Chondrocyte (in vitro differentiated cells): ENCODE measurements at regions not wholly inside any gene's neighbourhood (a gene's known extent, or its start where the extent isn't known, plus 50 kb on each side); places are given as distances from the start of the nearest gene placed in this dataset.

Source experiments
- DNase-seq: peaks from one replicate; pipeline ENCODE4 v3.0.0; 2021; ENCODE audit warnings: mixed read lengths, low spot score
- H3K27ac Mint-ChIP-seq: one replicate; pipeline ENCODE4 v1.8.0; 2021; ENCODE audit warnings: mild to moderate bottlenecking, moderate library complexity, mixed read lengths; ENCODE audit not compliant: unreplicated experiment
- H3K27me3 Mint-ChIP-seq: 2 replicates; pipeline ENCODE4 v1.8.0; 2021; ENCODE audit warnings: low read depth, mixed read lengths
- H3K36me3 Mint-ChIP-seq: 2 replicates; pipeline ENCODE4 v1.8.0; 2021; ENCODE audit warnings: low read depth, mixed read lengths
- H3K4me1 Mint-ChIP-seq: 2 replicates; pipeline ENCODE4 v1.8.0; 2021; ENCODE audit warnings: low read depth, mild to moderate bottlenecking, mixed read lengths
- H3K4me3 Mint-ChIP-seq: one replicate; pipeline ENCODE4 v1.8.0; 2021; ENCODE audit warnings: mild to moderate bottlenecking, moderate library complexity, mixed read lengths; ENCODE audit not compliant: unreplicated experiment
- H3K9me3 Mint-ChIP-seq: 2 replicates; pipeline ENCODE4 v1.8.0; 2021; ENCODE audit warnings: low read depth, mixed read lengths
- TF ChIP-seq, protein P1 (sequence below): fragments of 200-600 bp; sonication (generic); IDR thresholded peaks from 2 replicates; pipeline ENCODE4 v1.5.0; 2021; ENCODE audit warnings: antibody characterized with exemption, mild to moderate bottlenecking, moderate library complexity

DNA sequence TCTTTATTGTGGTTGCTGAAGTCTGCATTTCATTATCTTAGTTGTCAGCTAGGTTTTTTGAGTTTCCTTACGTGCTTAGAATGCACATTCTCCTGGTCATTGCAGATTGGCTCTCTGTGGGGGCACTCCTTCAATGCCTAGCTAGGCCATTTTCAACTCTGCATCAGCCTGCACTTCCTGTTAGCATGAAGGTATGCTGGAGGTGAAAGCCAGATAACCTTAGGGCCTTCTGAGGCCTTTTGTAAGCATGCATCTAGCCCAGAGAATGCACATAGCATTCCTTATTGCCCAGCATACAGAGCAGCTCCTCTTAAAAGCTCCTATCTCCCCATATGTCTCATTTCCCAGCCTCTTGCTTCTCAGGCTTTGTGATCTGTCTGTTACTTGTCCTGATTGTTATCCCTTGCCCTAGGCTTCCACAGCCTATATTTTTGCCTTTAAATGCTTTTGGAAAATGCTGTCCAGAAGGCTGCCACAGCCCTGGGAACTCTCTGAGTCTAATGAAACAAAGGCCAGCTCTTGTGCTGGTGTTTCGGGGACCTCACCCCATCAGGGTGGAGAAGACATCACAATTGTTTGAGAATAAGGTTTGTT, 108.1 kb upstream of the IGFBP3 start:
- no peak for DNase-seq
- no peaks in the 10 kb centered on the region for H3K36me3 Mint-ChIP-seq
- H3K27ac Mint-ChIP-seq, result no peak overlapping the region
- H3K4me1 Mint-ChIP-seq, result peaks cover 34% of the 10 kb centered on the region
- peaks cover 9% of the 10 kb centered on the region for H3K9me3 Mint-ChIP-seq
- no peaks in the 10 kb centered on the region for H3K27me3 Mint-ChIP-seq
- TF ChIP-seq, protein P1, sequence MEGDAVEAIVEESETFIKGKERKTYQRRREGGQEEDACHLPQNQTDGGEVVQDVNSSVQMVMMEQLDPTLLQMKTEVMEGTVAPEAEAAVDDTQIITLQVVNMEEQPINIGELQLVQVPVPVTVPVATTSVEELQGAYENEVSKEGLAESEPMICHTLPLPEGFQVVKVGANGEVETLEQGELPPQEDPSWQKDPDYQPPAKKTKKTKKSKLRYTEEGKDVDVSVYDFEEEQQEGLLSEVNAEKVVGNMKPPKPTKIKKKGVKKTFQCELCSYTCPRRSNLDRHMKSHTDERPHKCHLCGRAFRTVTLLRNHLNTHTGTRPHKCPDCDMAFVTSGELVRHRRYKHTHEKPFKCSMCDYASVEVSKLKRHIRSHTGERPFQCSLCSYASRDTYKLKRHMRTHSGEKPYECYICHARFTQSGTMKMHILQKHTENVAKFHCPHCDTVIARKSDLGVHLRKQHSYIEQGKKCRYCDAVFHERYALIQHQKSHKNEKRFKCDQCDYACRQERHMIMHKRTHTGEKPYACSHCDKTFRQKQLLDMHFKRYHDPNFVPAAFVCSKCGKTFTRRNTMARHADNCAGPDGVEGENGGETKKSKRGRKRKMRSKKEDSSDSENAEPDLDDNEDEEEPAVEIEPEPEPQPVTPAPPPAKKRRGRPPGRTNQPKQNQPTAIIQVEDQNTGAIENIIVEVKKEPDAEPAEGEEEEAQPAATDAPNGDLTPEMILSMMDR, result no peak
- H3K4me3 Mint-ChIP-seq, result no peak overlapping the region

DNA sequence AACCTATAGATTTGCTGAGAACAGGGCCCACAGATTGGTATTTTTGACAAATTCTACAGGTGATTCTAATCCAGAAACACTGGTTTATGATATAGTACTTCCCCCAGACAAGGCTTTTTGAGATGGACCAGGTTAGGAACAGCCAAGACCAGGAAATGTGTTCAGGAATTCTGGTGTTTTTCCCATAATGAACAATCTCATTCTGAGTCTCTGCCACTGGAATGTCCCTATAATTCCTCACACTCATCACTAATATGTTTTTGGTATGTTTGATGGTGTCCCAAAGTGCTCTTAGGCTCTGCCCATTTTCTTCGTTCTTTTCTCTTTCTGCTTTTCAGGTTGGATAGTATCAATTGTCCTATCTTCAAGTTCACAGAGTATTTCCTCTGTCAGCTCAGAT, 107.2 kb upstream of the IGFBP3 start:
- H3K27ac Mint-ChIP-seq, result no peak overlapping the region

DNA sequence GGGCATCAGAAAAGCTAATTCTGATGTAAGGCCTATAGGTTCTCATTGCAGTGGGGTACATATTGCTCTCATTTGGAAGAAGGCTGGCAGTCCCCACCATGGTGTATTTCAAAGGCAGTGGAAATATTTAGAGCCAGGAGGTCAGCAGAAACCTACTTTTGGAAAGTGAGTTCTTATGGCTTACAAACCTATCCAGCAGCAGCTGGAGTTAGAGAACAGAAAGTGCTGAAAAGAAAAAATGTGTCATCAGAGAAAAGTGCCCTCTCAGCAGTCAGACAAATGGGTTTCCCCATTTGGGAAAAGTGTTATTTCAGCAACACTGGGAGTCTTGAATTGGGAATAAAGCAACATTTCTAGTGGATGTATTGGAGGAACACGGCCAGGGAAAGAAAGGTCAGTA, 105.7 kb upstream of the IGFBP3 start:
- H3K27me3 Mint-ChIP-seq, result no peaks in the 10 kb centered on the region
- no peaks in the 10 kb centered on the region for H3K36me3 Mint-ChIP-seq
- H3K9me3 Mint-ChIP-seq, result peaks cover 9% of the 10 kb centered on the region
- TF ChIP-seq, protein P1, result no peak
- H3K4me1 Mint-ChIP-seq, result peaks cover 18% of the 10 kb centered on the region
- DNase-seq, result no peak
- no peak overlapping the region for H3K4me3 Mint-ChIP-seq
- H3K27ac Mint-ChIP-seq, result no peak overlapping the region

More for the DNA sequence above, 107.2 kb upstream of the IGFBP3 start:
- Mint-ChIP-seq H3K4me3 (no peak overlapping the region), H3K9me3 (peaks cover 9% of the 10 kb centered on the region), H3K27me3 (no peaks in the 10 kb centered on the region), H3K4me1 (peaks cover 28% of the 10 kb centered on the region), H3K36me3 (no peaks in the 10 kb centered on the region)
- DNase-seq, result no peak
- TF ChIP-seq, protein P1, result no peak

DNA sequence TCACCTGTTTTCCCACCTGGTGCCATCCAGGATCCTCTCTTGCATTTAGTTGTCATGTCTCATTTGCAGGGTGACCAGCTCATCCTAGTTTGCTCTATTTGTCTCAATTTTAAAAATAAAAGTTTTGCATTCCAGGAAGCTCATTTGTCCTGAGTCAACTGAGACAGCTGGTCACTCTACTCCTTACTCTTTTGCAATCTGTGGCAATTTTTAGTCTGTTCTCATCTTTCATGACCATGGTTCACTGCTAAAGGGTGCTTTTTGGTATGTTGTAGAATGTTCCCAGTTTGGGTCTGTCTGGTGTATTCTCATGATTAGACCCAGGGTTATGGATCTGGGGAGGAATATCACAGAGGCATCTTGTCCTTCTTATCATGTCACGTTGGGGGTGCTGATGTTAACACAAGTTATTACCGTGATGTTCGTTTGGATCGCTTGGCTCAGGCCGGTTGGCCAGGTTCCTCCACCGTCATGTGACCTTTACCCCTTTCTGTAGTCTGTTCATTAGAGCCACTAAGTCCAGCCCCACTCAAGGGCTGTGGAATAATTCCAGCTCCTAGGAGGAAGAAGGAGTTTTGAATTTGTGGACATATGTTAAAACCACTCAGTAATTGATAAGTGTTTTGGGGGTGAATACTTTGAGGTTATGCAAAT, 103.3 kb upstream of the IGFBP3 start:
- H3K36me3 Mint-ChIP-seq, result no peaks in the 10 kb centered on the region
- no peaks in the 10 kb centered on the region for H3K27me3 Mint-ChIP-seq
- H3K27ac Mint-ChIP-seq, result no peak overlapping the region
- peaks cover 18% of the 10 kb centered on the region for H3K4me1 Mint-ChIP-seq
- peaks cover 9% of the 10 kb centered on the region for H3K9me3 Mint-ChIP-seq
- TF ChIP-seq, protein P1, result no peak
- H3K4me3 Mint-ChIP-seq, result no peak overlapping the region
- no peak for DNase-seq

DNA sequence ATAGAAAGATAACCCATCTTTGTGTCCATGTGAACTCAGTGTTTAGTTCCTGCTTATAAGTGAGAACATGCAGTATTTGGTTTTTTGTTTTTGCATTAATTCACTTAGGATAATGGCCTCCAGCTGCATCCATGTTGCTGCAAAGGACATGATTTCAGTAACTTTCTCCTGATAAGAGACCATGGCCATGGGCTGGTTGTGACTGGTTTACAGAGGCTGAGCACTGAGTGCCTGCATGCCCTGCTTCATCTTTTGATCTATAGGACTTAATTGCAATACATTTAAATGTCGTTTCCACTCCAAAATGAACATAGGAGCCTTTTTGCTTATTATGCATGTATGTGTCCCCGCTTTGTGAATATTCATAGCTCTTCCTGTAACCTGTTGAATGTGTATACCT, 101.3 kb upstream of the IGFBP3 start:
- no peaks in the 10 kb centered on the region for H3K27me3 Mint-ChIP-seq
- TF ChIP-seq, protein P1, result no peak
- peaks cover 14% of the 10 kb centered on the region for H3K9me3 Mint-ChIP-seq
- no peak for DNase-seq
- no peak overlapping the region for H3K27ac Mint-ChIP-seq
- peaks cover 11% of the 10 kb centered on the region for H3K36me3 Mint-ChIP-seq
- H3K4me1 Mint-ChIP-seq, result peaks cover 18% of the 10 kb centered on the region
- H3K4me3 Mint-ChIP-seq, result no peak overlapping the region
